SIG-M5 treated with dmso at 0.1 percent for 504 hours (cell line): ENCODE measurements at regions not wholly inside any gene's neighbourhood (a gene's known extent, or its start where the extent isn't known, plus 50 kb on each side); places are given as distances from the start of the nearest gene placed in this dataset.
"Not testable (repeated sequence)": the region's sequence is repeated elsewhere in the genome, so short reads cannot be mapped to it uniquely, and the experiment has no call there.

Source experiments
- DNase-seq: peaks from one replicate; lab custom pipeline; 2025; ENCODE audit not compliant: unreplicated experiment; lab: John Stamatoyannopoulos, UW

- DNase-seq, result no peak
These were observed 296.3 kb upstream of the NRP1 start for GRCh38 chr10:33630761-33631160.

GRCh38 chr10:33627611-33628010 is 293.1 kb upstream of the NRP1 start:
- no peak for DNase-seq

GRCh38 chr10:33626798-33627466 is 292.5 kb upstream of the NRP1 start:
- no peak for DNase-seq

- no peak for DNase-seq
These were observed 289.2 kb upstream of the NRP1 start for GRCh38 chr10:33623669-33624068.

- DNase-seq, result peak; percentile 38
These were observed 286.6 kb upstream of the NRP1 start for GRCh38 chr10:33621101-33621500.

- DNase-seq, result no peak
These were observed 283.7 kb upstream of the NRP1 start for GRCh38 chr10:33618196-33618595.

- no peak for DNase-seq
These were observed 283.1 kb upstream of the NRP1 start for GRCh38 chr10:33617381-33618080.

- no peak for DNase-seq
These were observed 282.5 kb upstream of the NRP1 start for GRCh38 chr10:33616956-33617355.

GRCh38 chr10:33612551-33612950 is 278.1 kb upstream of the NRP1 start:
- peak; percentile 79 for DNase-seq

GRCh38 chr10:33612116-33612515 is 277.6 kb upstream of the NRP1 start:
- no peak for DNase-seq

- DNase-seq, result no peak
These were observed 277.0 kb upstream of the NRP1 start for GRCh38 chr10:33611423-33611822.

- peak; percentile 14 for DNase-seq
These were observed 275.1 kb upstream of the NRP1 start for GRCh38 chr10:33609546-33609945.

- no peak for DNase-seq
These were observed 267.8 kb upstream of the NRP1 start for GRCh38 chr10:33602278-33602677.

GRCh38 chr10:33600381-33600780 is 265.9 kb upstream of the NRP1 start:
- no peak for DNase-seq

GRCh38 chr10:33596422-33596821 is 262.0 kb upstream of the NRP1 start:
- no peak for DNase-seq

- no peak for DNase-seq
These were observed 260.0 kb upstream of the NRP1 start for GRCh38 chr10:33594475-33594874.

- DNase-seq, result no peak
These were observed 254.6 kb upstream of the NRP1 start for GRCh38 chr10:33588974-33589600.

- DNase-seq, result not testable (repeated sequence)
These were observed 250.1 kb upstream of the NRP1 start for GRCh38 chr10:33584596-33584995.

GRCh38 chr10:33579996-33580395 is 245.5 kb upstream of the NRP1 start:
- DNase-seq, result no peak

- DNase-seq, result no peak
These were observed 239.1 kb upstream of the NRP1 start for GRCh38 chr10:33573606-33574005.

- DNase-seq, result no peak
These were observed 237.1 kb upstream of the NRP1 start for GRCh38 chr10:33571616-33572015.

- DNase-seq, result peak; percentile 58
These were observed 236.0 kb upstream of the NRP1 start for GRCh38 chr10:33570495-33570894.
